ENCODE measurements at regions not wholly inside any gene's neighbourhood (a gene's known extent, or its start where the extent isn't known, plus 50 kb on each side); places are given as distances from the start of the nearest gene placed in this dataset.

GRCh38 chr21:23792300-23792699 is 1815.0 kb downstream of the MRPL39 start:
- no peaks in the 10 kb centered on the region for H3F3A ChIP-seq (ENCODE audit: insufficient read depth, low read length)
- no peaks in the 10 kb centered on the region for H3K9me3 ChIP-seq (replicated peaks; ENCODE audit: insufficient read depth, low read length)
- H2AFZ ChIP-seq (ENCODE audit: low read length): no peak overlapping the region
- no peaks in the 10 kb centered on the region for H3K4me1 ChIP-seq (ENCODE audit: low read length)
- H3K4me2 ChIP-seq (ENCODE audit: low read depth, low read length): no peak overlapping the region
- H4K20me1 ChIP-seq (ENCODE audit: insufficient read depth, low read length): no peaks in the 10 kb centered on the region
- no peaks in the 10 kb centered on the region for H3K79me2 ChIP-seq (ENCODE audit: low read length)
- H3K36me3 ChIP-seq (replicated peaks; ENCODE audit: insufficient read depth, low read length): no peaks in the 10 kb centered on the region
- no peak overlapping the region for H3K9ac ChIP-seq (ENCODE audit: low read length)
- H3K4me3 ChIP-seq (ENCODE audit: low read length): no peak overlapping the region
- no peak overlapping the region for H3K27ac ChIP-seq (ENCODE audit: low read length)
- H3K27me3 ChIP-seq (replicated peaks; ENCODE audit: insufficient read depth, low read length): no peaks in the 10 kb centered on the region
- no peak for DNase-seq
- H3K9me2 ChIP-seq (replicated peaks; ENCODE audit: insufficient read depth, low read length): no peaks in the 10 kb centered on the region
- TF ChIP-seq EZH2phosphoT487 (IDR thresholded peaks at IDR 0.05; ENCODE audit: low read length) (no peak), EZH2 (optimal IDR thresholded peaks at IDR 0.05; ENCODE audit: low read depth, low read length) (no peak), CTCF (IDR thresholded peaks at IDR 0.05; ENCODE audit: low read length) (no peak)

- Histone ChIP-seq H3K27ac (ENCODE audit: low read length) (no peak overlapping the region), H3K4me1 (ENCODE audit: low read length) (no peaks in the 10 kb centered on the region), H3K4me2 (ENCODE audit: low read depth, low read length) (no peak overlapping the region), H3K9me2 (replicated peaks; ENCODE audit: insufficient read depth, low read length) (no peaks in the 10 kb centered on the region), H3K79me2 (ENCODE audit: low read length) (no peaks in the 10 kb centered on the region), H2AFZ (ENCODE audit: low read length) (no peak overlapping the region), H3K36me3 (replicated peaks; ENCODE audit: insufficient read depth, low read length) (no peaks in the 10 kb centered on the region), H3K4me3 (ENCODE audit: low read length) (no peak overlapping the region), H3K9me3 (replicated peaks; ENCODE audit: insufficient read depth, low read length) (no peaks in the 10 kb centered on the region), H4K20me1 (ENCODE audit: insufficient read depth, low read length) (no peaks in the 10 kb centered on the region), H3F3A (ENCODE audit: insufficient read depth, low read length) (no peaks in the 10 kb centered on the region), H3K9ac (ENCODE audit: low read length) (no peak overlapping the region), H3K27me3 (replicated peaks; ENCODE audit: insufficient read depth, low read length) (no peaks in the 10 kb centered on the region)
- DNase-seq: no peak
- TF ChIP-seq EZH2 (optimal IDR thresholded peaks at IDR 0.05; ENCODE audit: low read depth, low read length) (no peak), EZH2phosphoT487 (IDR thresholded peaks at IDR 0.05; ENCODE audit: low read length) (no peak), CTCF (IDR thresholded peaks at IDR 0.05; ENCODE audit: low read length) (no peak)
Observed at GRCh38 chr21:23789864-23790263, 1817.4 kb downstream of the MRPL39 start.

- Histone ChIP-seq H3K4me2 (ENCODE audit: low read depth, low read length) (no peak overlapping the region), H3K9me3 (replicated peaks; ENCODE audit: insufficient read depth, low read length) (no peaks in the 10 kb centered on the region), H3K9ac (ENCODE audit: low read length) (no peak overlapping the region), H3K27me3 (replicated peaks; ENCODE audit: insufficient read depth, low read length) (no peaks in the 10 kb centered on the region), H3K4me3 (ENCODE audit: low read length) (no peak overlapping the region), H3K79me2 (ENCODE audit: low read length) (no peaks in the 10 kb centered on the region), H4K20me1 (ENCODE audit: insufficient read depth, low read length) (no peaks in the 10 kb centered on the region), H3K36me3 (replicated peaks; ENCODE audit: insufficient read depth, low read length) (no peaks in the 10 kb centered on the region), H3K9me2 (replicated peaks; ENCODE audit: insufficient read depth, low read length) (no peaks in the 10 kb centered on the region), H2AFZ (ENCODE audit: low read length) (no peak overlapping the region), H3K4me1 (ENCODE audit: low read length) (no peaks in the 10 kb centered on the region), H3K27ac (ENCODE audit: low read length) (no peak overlapping the region), H3F3A (ENCODE audit: insufficient read depth, low read length) (no peaks in the 10 kb centered on the region)
- no peak for DNase-seq
- no peak for TF ChIP-seq EZH2phosphoT487 (IDR thresholded peaks at IDR 0.05; ENCODE audit: low read length)
- TF ChIP-seq EZH2 (optimal IDR thresholded peaks at IDR 0.05; ENCODE audit: low read depth, low read length): no peak
- TF ChIP-seq CTCF (IDR thresholded peaks at IDR 0.05; ENCODE audit: low read length): no peak
Observed at GRCh38 chr21:23780326-23780725, 1827.0 kb downstream of the MRPL39 start.
